GM12864 (cell line): ENCODE measurements at regions not wholly inside any gene's neighbourhood (a gene's known extent, or its start where the extent isn't known, plus 50 kb on each side); places are given as distances from the start of the nearest gene placed in this dataset.

Experiments used
- DNase-seq: peaks from one replicate; pipeline ENCODE4 v3.0.0-alpha.2; 2011; ENCODE audit warnings: low read depth
- H3K4me3 ChIP-seq: 2 replicates; pipeline ENCODE4 v1.5.1; 2011; ENCODE audit warnings: mild to moderate bottlenecking, low read depth, low read length, control low read depth
- TF ChIP-seq, protein P1 (sequence below): IDR thresholded peaks from 2 replicates; pipeline ENCODE4 v1.5.1; 2011; ENCODE audit warnings: low read depth, mild to moderate bottlenecking, moderate library complexity, low read length, control low read depth, inconsistent platforms; ENCODE audit errors: missing control alignments

GRCh38 chr11:120055646-120056045 lies 82.3 kb downstream of the TRIM29 start:
- H3K4me3 ChIP-seq = no peak overlapping the region
- TF ChIP-seq, protein P1, sequence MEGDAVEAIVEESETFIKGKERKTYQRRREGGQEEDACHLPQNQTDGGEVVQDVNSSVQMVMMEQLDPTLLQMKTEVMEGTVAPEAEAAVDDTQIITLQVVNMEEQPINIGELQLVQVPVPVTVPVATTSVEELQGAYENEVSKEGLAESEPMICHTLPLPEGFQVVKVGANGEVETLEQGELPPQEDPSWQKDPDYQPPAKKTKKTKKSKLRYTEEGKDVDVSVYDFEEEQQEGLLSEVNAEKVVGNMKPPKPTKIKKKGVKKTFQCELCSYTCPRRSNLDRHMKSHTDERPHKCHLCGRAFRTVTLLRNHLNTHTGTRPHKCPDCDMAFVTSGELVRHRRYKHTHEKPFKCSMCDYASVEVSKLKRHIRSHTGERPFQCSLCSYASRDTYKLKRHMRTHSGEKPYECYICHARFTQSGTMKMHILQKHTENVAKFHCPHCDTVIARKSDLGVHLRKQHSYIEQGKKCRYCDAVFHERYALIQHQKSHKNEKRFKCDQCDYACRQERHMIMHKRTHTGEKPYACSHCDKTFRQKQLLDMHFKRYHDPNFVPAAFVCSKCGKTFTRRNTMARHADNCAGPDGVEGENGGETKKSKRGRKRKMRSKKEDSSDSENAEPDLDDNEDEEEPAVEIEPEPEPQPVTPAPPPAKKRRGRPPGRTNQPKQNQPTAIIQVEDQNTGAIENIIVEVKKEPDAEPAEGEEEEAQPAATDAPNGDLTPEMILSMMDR = no peak
- DNase-seq = no peak

DNA sequence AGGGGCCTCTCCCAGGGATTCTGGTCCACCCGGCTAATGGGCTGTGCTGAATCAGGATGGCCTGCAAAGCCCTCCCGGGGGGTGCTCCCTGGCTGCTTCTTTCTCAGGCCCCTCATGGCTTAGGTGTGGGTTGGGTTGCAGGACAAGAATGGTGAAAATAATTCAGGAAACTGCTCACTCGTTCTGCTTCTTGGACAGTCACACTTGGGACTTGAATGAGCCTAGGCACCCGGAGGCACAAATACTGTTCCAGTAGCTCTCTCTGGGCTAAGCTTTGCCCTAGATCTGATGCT lies 83.2 kb downstream of the TRIM29 start:
- TF ChIP-seq, protein P1 = no peak
- H3K4me3 ChIP-seq = no peak overlapping the region
- no peak for DNase-seq

DNA sequence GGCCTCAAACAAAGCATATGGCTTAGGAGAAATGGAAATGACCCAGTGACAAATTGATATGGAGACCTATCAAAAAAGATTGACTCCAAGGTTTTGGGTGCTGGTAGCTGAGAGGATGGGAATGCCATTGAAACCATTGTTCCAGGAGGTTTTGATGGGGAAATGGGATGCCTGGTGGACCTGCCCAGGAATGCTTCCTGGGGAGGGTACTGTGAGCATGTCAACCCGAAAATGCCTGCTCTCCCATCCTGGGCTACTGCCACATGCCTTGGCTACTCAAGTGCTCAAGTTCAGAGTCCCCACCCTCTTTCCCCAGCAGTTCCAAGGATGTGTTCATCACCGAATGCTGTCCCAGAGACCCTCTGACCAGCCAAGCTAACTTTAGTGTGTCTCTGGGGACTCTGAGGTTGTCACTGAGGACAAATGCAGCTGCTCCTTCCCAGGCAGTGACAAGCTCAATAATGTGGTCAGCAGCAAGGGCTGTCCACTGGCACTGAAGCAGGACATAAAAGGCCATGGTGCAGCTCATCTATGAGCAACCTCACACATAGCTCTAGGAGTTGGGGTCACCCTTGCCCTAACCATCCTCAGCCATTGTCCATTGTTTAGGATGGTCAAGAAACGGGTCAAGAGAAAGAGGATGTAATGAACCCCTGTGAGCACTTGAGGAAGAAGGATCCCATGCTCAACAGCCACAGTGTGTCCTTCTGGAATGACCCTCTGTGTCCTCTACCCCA lies 83.7 kb downstream of the TRIM29 start:
- TF ChIP-seq, protein P1 = no peak
- no peak overlapping the region for H3K4me3 ChIP-seq
- no peak for DNase-seq

- H3K4me3 ChIP-seq = no peak overlapping the region
- DNase-seq = no peak
- TF ChIP-seq, protein P1 = no peak
Measured at GRCh38 chr11:120052196-120052775, 85.6 kb downstream of the TRIM29 start.

GRCh38 chr11:120044011-120044675 lies 93.8 kb downstream of the TRIM29 start:
- TF ChIP-seq, protein P1 = no peak
- no peak overlapping the region for H3K4me3 ChIP-seq
- DNase-seq = no peak

- TF ChIP-seq, protein P1 = no peak
- no peak overlapping the region for H3K4me3 ChIP-seq
- DNase-seq = no peak
Measured at GRCh38 chr11:120043328-120043945, 94.5 kb downstream of the TRIM29 start.
